KMS-11 (cell line): ENCODE measurements at regions not wholly inside any gene's neighbourhood (a gene's known extent, or its start where the extent isn't known, plus 50 kb on each side); places are given as distances from the start of the nearest gene placed in this dataset.

Experiments
- H2AFZ ChIP-seq: fragments of 200-600 bp; sonication (generic); 2 replicates; pipeline ENCODE4 v1.6.1; 2016; ENCODE audit warnings: antibody characterized with exemption, mixed run types, low read depth
- H3K27ac ChIP-seq: fragments of 200-600 bp; sonication (generic); 2 replicates; pipeline ENCODE4 v1.6.1; 2016; ENCODE audit warnings: mild to moderate bottlenecking, mixed run types
- H3K27me3 ChIP-seq: fragments of 200-600 bp; sonication (generic); 2 replicates; pipeline ENCODE4 v1.6.1; 2017; ENCODE audit warnings: mild to moderate bottlenecking, low read depth, mixed run types, moderate library complexity; ENCODE audit not compliant: insufficient read depth
- H3K36me3 ChIP-seq: fragments of 200-600 bp; sonication (generic); 2 replicates; pipeline ENCODE4 v1.6.1; 2017; ENCODE audit warnings: mild to moderate bottlenecking, mixed run types; ENCODE audit not compliant: insufficient read depth
- H3K4me1 ChIP-seq: fragments of 200-600 bp; sonication (generic); 2 replicates; pipeline ENCODE4 v1.6.1; 2016; ENCODE audit warnings: mild to moderate bottlenecking, low read depth, mixed run types; ENCODE audit not compliant: poor library complexity, severe bottlenecking
- H3K4me2 ChIP-seq: fragments of 200-600 bp; sonication (generic); 2 replicates; pipeline ENCODE4 v1.7.0; 2016; ENCODE audit warnings: mild to moderate bottlenecking, mixed run types
- H3K4me3 ChIP-seq: fragments of 200-600 bp; sonication (generic); IDR thresholded peaks from 2 replicates; pipeline ENCODE4 v1.6.1; 2017; ENCODE audit warnings: low read depth, low read length, mixed read lengths; ENCODE audit not compliant: insufficient read depth
- H3K79me2 ChIP-seq: fragments of 200-600 bp; sonication (generic); 2 replicates; pipeline ENCODE4 v1.6.1; 2016; ENCODE audit warnings: low read depth, mixed run types; ENCODE audit not compliant: insufficient read depth
- H3K9ac ChIP-seq: fragments of 200-600 bp; sonication (generic); 2 replicates; pipeline ENCODE4 v1.6.1; 2016; ENCODE audit warnings: mild to moderate bottlenecking, mixed run types
- H4K20me1 ChIP-seq: fragments of 200-600 bp; sonication (generic); 2 replicates; pipeline ENCODE4 v1.6.1; 2016; ENCODE audit warnings: mild to moderate bottlenecking, mixed run types; ENCODE audit not compliant: insufficient read depth
- CTCF ChIP-seq: fragments of 200-600 bp; sonication (generic); conservative IDR thresholded peaks from 2 replicates; pipeline ENCODE4 v1.6.1; 2017; ENCODE audit warnings: low read depth, mild to moderate bottlenecking, antibody characterized with exemption, low read length, moderate library complexity, mixed read lengths

DNA sequence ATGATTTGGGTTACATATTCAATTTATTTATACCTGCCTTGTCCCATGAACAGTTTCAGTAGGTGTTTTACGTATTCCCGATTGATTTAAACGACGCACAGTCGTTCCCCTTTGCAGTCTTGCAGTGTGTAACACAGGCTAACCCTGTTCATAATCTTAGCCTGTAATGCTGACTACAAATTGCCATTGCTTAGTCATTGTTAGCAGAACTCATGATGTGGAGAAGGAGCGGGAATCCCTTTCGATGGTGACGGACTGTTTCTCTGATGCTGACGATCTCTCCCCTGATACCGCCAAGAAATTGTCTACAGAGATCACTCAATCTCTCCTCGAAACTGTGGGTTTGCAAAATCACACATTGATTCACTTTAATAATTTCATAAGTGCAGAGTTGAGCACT, 93.2 kb downstream of the MRPL36 start:
- no peak overlapping the region for H3K27ac ChIP-seq
- H3K4me1 ChIP-seq = no peaks in the 10 kb centered on the region
- H3K27me3 ChIP-seq = no peaks in the 10 kb centered on the region
- H3K4me3 ChIP-seq = no peak overlapping the region
- H2AFZ ChIP-seq = no peak overlapping the region
- no peak overlapping the region for H3K4me2 ChIP-seq
- H3K36me3 ChIP-seq = no peaks in the 10 kb centered on the region
- no peaks in the 10 kb centered on the region for H3K79me2 ChIP-seq
- TF ChIP-seq CTCF = no peak
- no peaks in the 10 kb centered on the region for H4K20me1 ChIP-seq
- no peak overlapping the region for H3K9ac ChIP-seq

- Histone ChIP-seq H4K20me1 (no peaks in the 10 kb centered on the region), H3K4me1 (no peaks in the 10 kb centered on the region), H3K27me3 (no peaks in the 10 kb centered on the region), H3K4me3 (no peak overlapping the region), H3K27ac (no peak overlapping the region), H2AFZ (no peak overlapping the region), H3K9ac (no peak overlapping the region), H3K4me2 (no peak overlapping the region), H3K79me2 (no peaks in the 10 kb centered on the region), H3K36me3 (no peaks in the 10 kb centered on the region)
- no peak for TF ChIP-seq CTCF
These were observed 93.6 kb downstream of the MRPL36 start for GRCh38 chr5:1706021-1706420.

DNA sequence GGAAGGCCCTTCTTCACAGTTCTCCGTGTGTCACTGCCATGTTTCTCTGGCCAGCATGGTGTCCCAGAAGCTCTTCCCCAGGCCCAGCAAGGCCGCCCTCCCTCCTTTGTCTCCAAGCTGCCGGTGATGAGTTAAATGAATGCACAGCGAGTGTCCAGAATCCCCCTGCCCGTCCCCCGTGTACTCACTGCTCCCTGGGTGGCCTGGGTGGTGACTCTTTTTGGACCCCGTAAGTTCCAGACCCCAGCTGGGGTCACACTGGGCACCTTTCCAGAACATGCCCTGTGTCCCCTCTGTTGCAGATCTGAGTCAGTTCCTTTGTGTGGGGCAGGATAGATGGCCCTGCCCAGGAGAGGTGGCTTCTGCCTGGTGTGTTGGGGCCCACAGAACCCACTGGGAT, 95.0 kb downstream of the MRPL36 start:
- Histone ChIP-seq H3K36me3 (no peaks in the 10 kb centered on the region), H3K4me3 (no peak overlapping the region), H3K27me3 (no peaks in the 10 kb centered on the region), H3K9ac (no peak overlapping the region), H4K20me1 (no peaks in the 10 kb centered on the region), H3K4me2 (no peak overlapping the region), H2AFZ (no peak overlapping the region), H3K4me1 (no peaks in the 10 kb centered on the region), H3K79me2 (no peaks in the 10 kb centered on the region), H3K27ac (no peak overlapping the region)
- TF ChIP-seq CTCF = no peak

DNA sequence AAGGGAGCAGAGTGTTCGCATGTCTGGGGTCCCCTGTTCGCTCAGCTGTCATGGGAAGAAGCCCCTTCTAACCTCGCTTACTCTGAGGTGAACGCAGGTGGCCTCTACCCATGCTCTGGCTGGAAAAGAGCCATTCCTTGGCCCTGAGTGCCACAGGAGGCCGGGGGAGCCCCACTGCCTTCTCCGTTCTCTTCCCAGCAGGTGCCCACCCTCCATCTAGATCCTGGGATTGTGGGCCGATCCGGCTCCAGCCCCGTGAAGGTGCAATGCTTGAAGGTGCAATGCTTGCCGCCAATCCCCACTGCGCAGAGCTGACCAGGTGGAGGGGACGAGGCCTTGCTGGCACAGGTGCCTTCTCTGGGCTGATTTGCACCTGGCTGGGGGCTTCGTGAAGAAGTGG, 95.4 kb downstream of the MRPL36 start:
- no peaks in the 10 kb centered on the region for H3K27me3 ChIP-seq
- no peak overlapping the region for H3K9ac ChIP-seq
- no peak overlapping the region for H2AFZ ChIP-seq
- no peaks in the 10 kb centered on the region for H4K20me1 ChIP-seq
- no peak overlapping the region for H3K4me3 ChIP-seq
- H3K4me2 ChIP-seq = no peak overlapping the region
- TF ChIP-seq CTCF = no peak
- H3K27ac ChIP-seq = no peak overlapping the region
- no peaks in the 10 kb centered on the region for H3K79me2 ChIP-seq
- H3K4me1 ChIP-seq = no peaks in the 10 kb centered on the region
- no peaks in the 10 kb centered on the region for H3K36me3 ChIP-seq
